ENCODE measurements at regions not wholly inside any gene's neighbourhood (a gene's known extent, or its start where the extent isn't known, plus 50 kb on each side); places are given as distances from the start of the nearest gene placed in this dataset.

GRCh38 chr2:235247001-235247400 lies 246.8 kb upstream of the AGAP1 start:
- no peak for TF ChIP-seq ZNF777 (tag by site-specific recombination; IDR thresholded peaks at IDR 0.05; ENCODE audit: borderline replicate concordance)
- no peak for TF ChIP-seq ZSCAN5A (tag by site-specific recombination; IDR thresholded peaks at IDR 0.05)
- no peak for TF ChIP-seq ZNF221 (tag by site-specific recombination; IDR thresholded peaks at IDR 0.05; ENCODE audit: borderline replicate concordance)
- TF ChIP-seq ZNF175 (tag by site-specific recombination; IDR thresholded peaks at IDR 0.05), result no peak
- TF ChIP-seq ZNF776 (tag by site-specific recombination; IDR thresholded peaks at IDR 0.05; ENCODE audit: borderline replicate concordance), result no peak
- H3K27ac ChIP-seq (ENCODE audit: extremely low read depth, low read depth, low read length), result no peak overlapping the region

GRCh38 chr2:235255693-235256092 lies 238.2 kb upstream of the AGAP1 start:
- H3K4me1 ChIP-seq (ENCODE audit: control insufficient read depth, insufficient read depth, low read length), result no peaks in the 10 kb centered on the region
- no peak overlapping the region for H3K4me3 ChIP-seq (ENCODE audit: low read depth, low read length)
- no peak for TF ChIP-seq ZNF600 (tag by site-specific recombination; IDR thresholded peaks at IDR 0.05)
- no peak for TF ChIP-seq ZNF114 (tag by site-specific recombination; IDR thresholded peaks at IDR 0.05)
- TF ChIP-seq, protein P1, sequence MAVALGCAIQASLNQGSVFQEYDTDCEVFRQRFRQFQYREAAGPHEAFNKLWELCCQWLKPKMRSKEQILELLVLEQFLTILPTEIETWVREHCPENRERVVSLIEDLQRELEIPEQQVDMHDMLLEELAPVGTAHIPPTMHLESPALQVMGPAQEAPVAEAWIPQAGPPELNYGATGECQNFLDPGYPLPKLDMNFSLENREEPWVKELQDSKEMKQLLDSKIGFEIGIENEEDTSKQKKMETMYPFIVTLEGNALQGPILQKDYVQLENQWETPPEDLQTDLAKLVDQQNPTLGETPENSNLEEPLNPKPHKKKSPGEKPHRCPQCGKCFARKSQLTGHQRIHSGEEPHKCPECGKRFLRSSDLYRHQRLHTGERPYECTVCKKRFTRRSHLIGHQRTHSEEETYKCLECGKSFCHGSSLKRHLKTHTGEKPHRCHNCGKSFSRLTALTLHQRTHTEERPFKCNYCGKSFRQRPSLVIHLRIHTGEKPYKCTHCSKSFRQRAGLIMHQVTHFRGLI (tag by site-specific recombination; IDR thresholded peaks at IDR 0.05), result no peak
- TF ChIP-seq ZBTB7A (tag by site-specific recombination; IDR thresholded peaks at IDR 0.05; ENCODE audit: low read depth), result no peak
- TF ChIP-seq ZSCAN30 (tag by site-specific recombination; IDR thresholded peaks at IDR 0.05), result no peak
- no peak for TF ChIP-seq ZNF202 (tag by site-specific recombination; IDR thresholded peaks at IDR 0.05; ENCODE audit: borderline replicate concordance)
- TF ChIP-seq ZNF473 (tag by site-specific recombination; IDR thresholded peaks at IDR 0.05), result no peak
- no peak for TF ChIP-seq ZNF426 (tag by site-specific recombination; IDR thresholded peaks at IDR 0.05)
- no peak for TF ChIP-seq TCF7L2 (IDR thresholded peaks at IDR 0.05; ENCODE audit: borderline replicate concordance, low read depth, low read length)
- TF ChIP-seq ZNF747 (tag by site-specific recombination; IDR thresholded peaks at IDR 0.05), result no peak
- no peak overlapping the region for H3K27ac ChIP-seq (ENCODE audit: extremely low read depth, low read depth, low read length)
- ChIA-PET CTCF (interaction anchor here (0.6 kb wide), 1 partner anchor 37 kb away, joined by 3 read pairs; no protein-coding TSS in a partner anchor), POLR2A (no interaction called here)
- no peaks in the 10 kb centered on the region for H3K36me3 ChIP-seq (ENCODE audit: control insufficient read depth in 2 of 2, insufficient read depth in 1 of 2, low read length in 2 of 2)
- no peaks in the 10 kb centered on the region for H3K9me3 ChIP-seq (ENCODE audit: control insufficient read depth, insufficient read depth, low read depth, low read length)

More at GRCh38 chr2:235247001-235247400, 246.8 kb upstream of the AGAP1 start:
- ChIA-PET CTCF (no interaction called here), POLR2A (no interaction called here)
- Histone ChIP-seq H3K4me3 (ENCODE audit: low read depth, low read length) (no peak overlapping the region), H3K4me1 (ENCODE audit: control insufficient read depth, insufficient read depth, low read length) (0 out of 2 replicates have a peak, but pooled peaks cover 4% of the 10 kb centered on the region), H3K36me3 (ENCODE audit: control insufficient read depth in 2 of 2, insufficient read depth in 1 of 2, low read length in 2 of 2) (no peaks in the 10 kb centered on the region), H3K9me3 (ENCODE audit: control insufficient read depth, insufficient read depth, low read depth, low read length) (no peaks in the 10 kb centered on the region; the same call in 1 of the 2 replicates)

GRCh38 chr2:235257590-235257989 lies 236.3 kb upstream of the AGAP1 start:
- ChIA-PET CTCF (interaction anchor here (1.2 kb wide), 1 partner anchor 335 kb away, joined by 6 read pairs; no protein-coding TSS in a partner anchor), POLR2A (no interaction called here)
- H3K36me3 ChIP-seq (ENCODE audit: control insufficient read depth in 2 of 2, insufficient read depth in 1 of 2, low read length in 2 of 2), result no peaks in the 10 kb centered on the region
- H3K4me1 ChIP-seq (ENCODE audit: control insufficient read depth, insufficient read depth, low read length), result no peaks in the 10 kb centered on the region
- H3K9me3 ChIP-seq (ENCODE audit: control insufficient read depth, insufficient read depth, low read depth, low read length), result no peaks in the 10 kb centered on the region
- TF ChIP-seq, protein P2, sequence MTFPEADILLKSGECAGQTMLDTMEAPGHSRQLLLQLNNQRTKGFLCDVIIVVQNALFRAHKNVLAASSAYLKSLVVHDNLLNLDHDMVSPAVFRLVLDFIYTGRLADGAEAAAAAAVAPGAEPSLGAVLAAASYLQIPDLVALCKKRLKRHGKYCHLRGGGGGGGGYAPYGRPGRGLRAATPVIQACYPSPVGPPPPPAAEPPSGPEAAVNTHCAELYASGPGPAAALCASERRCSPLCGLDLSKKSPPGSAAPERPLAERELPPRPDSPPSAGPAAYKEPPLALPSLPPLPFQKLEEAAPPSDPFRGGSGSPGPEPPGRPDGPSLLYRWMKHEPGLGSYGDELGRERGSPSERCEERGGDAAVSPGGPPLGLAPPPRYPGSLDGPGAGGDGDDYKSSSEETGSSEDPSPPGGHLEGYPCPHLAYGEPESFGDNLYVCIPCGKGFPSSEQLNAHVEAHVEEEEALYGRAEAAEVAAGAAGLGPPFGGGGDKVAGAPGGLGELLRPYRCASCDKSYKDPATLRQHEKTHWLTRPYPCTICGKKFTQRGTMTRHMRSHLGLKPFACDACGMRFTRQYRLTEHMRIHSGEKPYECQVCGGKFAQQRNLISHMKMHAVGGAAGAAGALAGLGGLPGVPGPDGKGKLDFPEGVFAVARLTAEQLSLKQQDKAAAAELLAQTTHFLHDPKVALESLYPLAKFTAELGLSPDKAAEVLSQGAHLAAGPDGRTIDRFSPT (tag by site-specific recombination; IDR thresholded peaks at IDR 0.05), result no peak
- no peak for TF ChIP-seq PRDM2 (tag by site-specific recombination; IDR thresholded peaks at IDR 0.05; ENCODE audit: borderline replicate concordance)
- H3K4me3 ChIP-seq (ENCODE audit: low read depth, low read length), result no peak overlapping the region
- no peak overlapping the region for H3K27ac ChIP-seq (ENCODE audit: extremely low read depth, low read depth, low read length)

Measured in HEK293 (cell line).